NCI-H460 (cell line): ENCODE measurements at regions not wholly inside any gene's neighbourhood (a gene's known extent, or its start where the extent isn't known, plus 50 kb on each side); places are given as distances from the start of the nearest gene placed in this dataset.
"Not testable (repeated sequence)": the region's sequence is repeated elsewhere in the genome, so short reads cannot be mapped to it uniquely, and the experiment has no call there.

ENCODE experiments used
- DNase-seq: peaks from one replicate; pipeline ENCODE4 v3.0.0-alpha.2; 2016; ENCODE audit warnings: low read depth; ENCODE audit errors: extremely low read depth

- DNase-seq: no peak
These were observed 215.3 kb downstream of the RND3 start for GRCh38 chr2:150271952-150272802.

- no peak for DNase-seq
These were observed 219.6 kb downstream of the RND3 start for GRCh38 chr2:150267651-150268415.

- DNase-seq: no peak
These were observed 220.5 kb downstream of the RND3 start for GRCh38 chr2:150266931-150267330.

- no peak for DNase-seq
These were observed 223.0 kb downstream of the RND3 start for GRCh38 chr2:150264442-150264841.

- DNase-seq: no peak
These were observed 225.8 kb downstream of the RND3 start for GRCh38 chr2:150261691-150262090.

GRCh38 chr2:150260636-150261035 is 226.8 kb downstream of the RND3 start:
- DNase-seq: no peak

GRCh38 chr2:150259746-150260145 is 227.7 kb downstream of the RND3 start:
- no peak for DNase-seq

- no peak for DNase-seq
These were observed 228.6 kb downstream of the RND3 start for GRCh38 chr2:150258781-150259307.

GRCh38 chr2:150256736-150257135 is 230.7 kb downstream of the RND3 start:
- DNase-seq: no peak

GRCh38 chr2:150255528-150255927 is 231.9 kb downstream of the RND3 start:
- DNase-seq: no peak

GRCh38 chr2:150249735-150250134 is 237.7 kb downstream of the RND3 start:
- not testable (repeated sequence) for DNase-seq

GRCh38 chr2:150247481-150247880 is 240.0 kb downstream of the RND3 start:
- DNase-seq: no peak

GRCh38 chr2:150234787-150235446 is 252.6 kb downstream of the RND3 start:
- no peak for DNase-seq

- DNase-seq: no peak
These were observed 254.6 kb downstream of the RND3 start for GRCh38 chr2:150232871-150233270.

GRCh38 chr2:150232321-150232720 is 255.1 kb downstream of the RND3 start:
- no peak for DNase-seq

GRCh38 chr2:150230616-150231015 is 256.9 kb downstream of the RND3 start:
- no peak for DNase-seq

- no peak for DNase-seq
These were observed 257.5 kb downstream of the RND3 start for GRCh38 chr2:150230004-150230403.

- DNase-seq: no peak
These were observed 258.5 kb downstream of the RND3 start for GRCh38 chr2:150228936-150229335.

- no peak for DNase-seq
These were observed 262.4 kb downstream of the RND3 start for GRCh38 chr2:150225030-150225429.

- DNase-seq: no peak
These were observed 263.1 kb downstream of the RND3 start for GRCh38 chr2:150224321-150224720.

- no peak for DNase-seq
These were observed 264.5 kb downstream of the RND3 start for GRCh38 chr2:150222942-150223341.
